HPDE6-E6E7 (cell line): ENCODE measurements at regions not wholly inside any gene's neighbourhood (a gene's known extent, or its start where the extent isn't known, plus 50 kb on each side); places are given as distances from the start of the nearest gene placed in this dataset.

ENCODE experiments used
- DNase-seq: peaks from one replicate; pipeline ENCODE4 v3.0.0; 2011; ENCODE audit warnings: missing footprints; ENCODE audit errors: extremely low spot score

GRCh38 chr6:14365393-14365792 is 247.8 kb downstream of the CD83 start:
- no peak for DNase-seq

- DNase-seq, result no peak
These were observed 248.7 kb downstream of the CD83 start for GRCh38 chr6:14366315-14366714.

- no peak for DNase-seq
These were observed 249.3 kb downstream of the CD83 start for GRCh38 chr6:14366872-14367271.

GRCh38 chr6:14367296-14367695 is 249.7 kb downstream of the CD83 start:
- DNase-seq, result no peak

- DNase-seq, result no peak
These were observed 252.1 kb downstream of the CD83 start for GRCh38 chr6:14369717-14370116.

GRCh38 chr6:14371530-14371929 is 254.0 kb downstream of the CD83 start:
- no peak for DNase-seq

GRCh38 chr6:14372734-14373489 is 255.3 kb downstream of the CD83 start:
- DNase-seq, result no peak

- no peak for DNase-seq
These were observed 256.3 kb downstream of the CD83 start for GRCh38 chr6:14373648-14374437.

- DNase-seq, result no peak
These were observed 258.4 kb downstream of the CD83 start for GRCh38 chr6:14375930-14376329.

- DNase-seq, result no peak
These were observed 262.0 kb downstream of the CD83 start for GRCh38 chr6:14379568-14379967.

- no peak for DNase-seq
These were observed 262.7 kb downstream of the CD83 start for GRCh38 chr6:14380086-14380820.

GRCh38 chr6:14380901-14381828 is 263.6 kb downstream of the CD83 start:
- DNase-seq, result no peak

GRCh38 chr6:14381829-14382677 is 264.5 kb downstream of the CD83 start:
- DNase-seq, result no peak

- DNase-seq, result no peak
These were observed 265.2 kb downstream of the CD83 start for GRCh38 chr6:14382678-14383236.

GRCh38 chr6:14383393-14384174 is 266.0 kb downstream of the CD83 start:
- DNase-seq, result no peak

- no peak for DNase-seq
These were observed 266.8 kb downstream of the CD83 start for GRCh38 chr6:14384175-14384949.

- DNase-seq, result no peak
These were observed 268.7 kb downstream of the CD83 start for GRCh38 chr6:14386263-14386662.

GRCh38 chr6:14386668-14387067 is 269.1 kb downstream of the CD83 start:
- no peak for DNase-seq

GRCh38 chr6:14388371-14388770 is 270.8 kb downstream of the CD83 start:
- no peak for DNase-seq
